ENCODE measurements at regions not wholly inside any gene's neighbourhood (a gene's known extent, or its start where the extent isn't known, plus 50 kb on each side); places are given as distances from the start of the nearest gene placed in this dataset.
"Not testable (repeated sequence)": the region's sequence is repeated elsewhere in the genome, so short reads cannot be mapped to it uniquely, and the experiment has no call there.

GRCh38 chr2:234374150-234374508, 122.8 kb downstream of the ARL4C start:
- no peak for DNase-seq (ENCODE audit: low spot score)

- no peak for DNase-seq (ENCODE audit: low spot score)
Measured at GRCh38 chr2:234373481-234374149, 123.3 kb downstream of the ARL4C start.

- no peak for DNase-seq (ENCODE audit: low spot score)
Measured at GRCh38 chr2:234373060-234373459, 123.8 kb downstream of the ARL4C start.

GRCh38 chr2:234372506-234372905, 124.4 kb downstream of the ARL4C start:
- no peak for DNase-seq (ENCODE audit: low spot score)

GRCh38 chr2:234368861-234369261, 128.0 kb downstream of the ARL4C start:
- no peak for DNase-seq (ENCODE audit: low spot score)

GRCh38 chr2:234366891-234367290, 130.0 kb downstream of the ARL4C start:
- no peak for DNase-seq (ENCODE audit: low spot score)

GRCh38 chr2:234364661-234365060, 132.2 kb downstream of the ARL4C start:
- no peak for DNase-seq (ENCODE audit: low spot score)

- no peak for DNase-seq (ENCODE audit: low spot score)
Measured at GRCh38 chr2:234363647-234364294, 133.1 kb downstream of the ARL4C start.

- DNase-seq (ENCODE audit: low spot score): no peak
Measured at GRCh38 chr2:234363011-234363487, 133.8 kb downstream of the ARL4C start.

- not testable (repeated sequence) for DNase-seq (ENCODE audit: low spot score)
Measured at GRCh38 chr2:234360313-234360975, 136.4 kb downstream of the ARL4C start.

GRCh38 chr2:234357666-234358065, 139.2 kb downstream of the ARL4C start:
- DNase-seq (ENCODE audit: low spot score): no peak

GRCh38 chr2:234355808-234356365, 141.0 kb downstream of the ARL4C start:
- no peak for DNase-seq (ENCODE audit: low spot score)

GRCh38 chr2:234355021-234355720, 141.7 kb downstream of the ARL4C start:
- peak; percentile 28 for DNase-seq (ENCODE audit: low spot score)

- no peak for DNase-seq (ENCODE audit: low spot score)
Measured at GRCh38 chr2:234352270-234352669, 144.6 kb downstream of the ARL4C start.

GRCh38 chr2:234351866-234352265, 145.0 kb downstream of the ARL4C start:
- not testable (repeated sequence) for DNase-seq (ENCODE audit: low spot score)

GRCh38 chr2:234348081-234348480, 148.8 kb downstream of the ARL4C start:
- no peak for DNase-seq (ENCODE audit: low spot score)

- no peak for DNase-seq (ENCODE audit: low spot score)
Measured at GRCh38 chr2:234345921-234346320, 151.0 kb downstream of the ARL4C start.

- no peak for DNase-seq (ENCODE audit: low spot score)
Measured at GRCh38 chr2:234344012-234344411, 152.9 kb downstream of the ARL4C start.

GRCh38 chr2:234343372-234343771, 153.5 kb downstream of the ARL4C start:
- DNase-seq (ENCODE audit: low spot score): no peak

- no peak for DNase-seq (ENCODE audit: low spot score)
Measured at GRCh38 chr2:234341306-234341985, 155.4 kb downstream of the ARL4C start.

GRCh38 chr2:234339501-234339900, 157.4 kb downstream of the ARL4C start:
- no peak for DNase-seq (ENCODE audit: low spot score)

- no peak for DNase-seq (ENCODE audit: low spot score)
Measured at GRCh38 chr2:234339011-234339410, 157.9 kb downstream of the ARL4C start.
